ENCODE measurements at regions not wholly inside any gene's neighbourhood (a gene's known extent, or its start where the extent isn't known, plus 50 kb on each side); places are given as distances from the start of the nearest gene placed in this dataset.
A peak's percentile ranks its signal among the peaks of the same experiment; 100 is the strongest.

DNA sequence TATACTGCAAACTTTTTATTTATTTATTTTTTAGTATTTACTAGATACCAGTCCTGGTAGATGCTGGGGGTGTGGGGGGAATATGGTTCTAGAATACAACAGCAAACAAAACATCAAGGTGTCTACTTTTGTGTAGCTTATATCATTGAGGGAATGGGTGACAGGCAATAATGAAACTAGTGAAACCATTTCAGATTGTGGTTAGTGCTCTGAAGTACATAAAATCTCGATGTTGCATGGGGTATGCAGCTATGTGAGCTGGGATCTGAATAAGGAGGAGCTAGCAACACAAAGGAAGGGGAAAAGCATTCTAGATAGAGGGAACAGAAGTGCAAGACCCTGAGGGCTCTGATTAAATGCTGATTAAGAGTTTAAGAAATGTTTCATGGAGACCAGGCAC, 103.5 kb downstream of the WT1 start:
- Histone ChIP-seq H3K36me3 (ENCODE audit: control insufficient read depth in 2 of 2, insufficient read depth in 2 of 2, low read length in 2 of 2) (no peaks in the 10 kb centered on the region), H3K4me1 (ENCODE audit: control insufficient read depth, insufficient read depth, low read length) (peaks cover 7% of the 10 kb centered on the region), H3K4me3 (ENCODE audit: low read length in 2 of 2) (no peak overlapping the region), H3K27me3 (ENCODE audit: control insufficient read depth in 1 of 2, insufficient read depth in 2 of 2, low read length in 2 of 2) (peaks cover 0 to 2% of the 10 kb centered on the region in 2 donors), H3K9me3 (ENCODE audit: control insufficient read depth in 2 of 2, low read length in 2 of 2) (no peaks in the 10 kb centered on the region), H3K9ac (ENCODE audit: low read length in 2 of 2) (no peak overlapping the region), H3K27ac (ENCODE audit: low read length) (no peak overlapping the region)

DNA sequence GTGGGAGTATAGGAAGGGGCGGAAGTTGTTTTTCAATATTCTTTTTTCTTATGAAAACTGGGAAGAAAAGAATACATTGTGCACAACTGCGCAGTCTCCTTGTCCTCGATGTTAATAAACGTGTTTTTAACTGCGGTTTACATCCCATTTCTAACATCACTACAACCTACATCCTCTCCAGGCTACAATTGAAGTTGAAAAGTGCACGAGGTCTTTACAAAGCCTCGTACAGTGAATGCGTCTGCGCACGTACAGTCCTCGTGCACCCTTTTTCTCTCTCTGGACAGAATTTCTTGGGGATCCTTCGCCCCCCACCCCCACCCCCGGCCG, 102.4 kb downstream of the WT1 start:
- Histone ChIP-seq H3K9ac (ENCODE audit: low read length in 2 of 2) (no peak overlapping the region), H3K36me3 (ENCODE audit: control insufficient read depth in 2 of 2, insufficient read depth in 2 of 2, low read length in 2 of 2) (no peaks in the 10 kb centered on the region), H3K27me3 (ENCODE audit: control insufficient read depth in 1 of 2, insufficient read depth in 2 of 2, low read length in 2 of 2) (peaks cover 0 to 2% of the 10 kb centered on the region in 2 donors), H3K4me3 (ENCODE audit: low read length in 2 of 2) (peak overlapping the region; percentile 52 to 72), H3K4me1 (ENCODE audit: control insufficient read depth, insufficient read depth, low read length) (peaks cover 7% of the 10 kb centered on the region), H3K9me3 (ENCODE audit: control insufficient read depth in 2 of 2, low read length in 2 of 2) (no peaks in the 10 kb centered on the region), H3K27ac (ENCODE audit: low read length) (no peak overlapping the region)

DNA sequence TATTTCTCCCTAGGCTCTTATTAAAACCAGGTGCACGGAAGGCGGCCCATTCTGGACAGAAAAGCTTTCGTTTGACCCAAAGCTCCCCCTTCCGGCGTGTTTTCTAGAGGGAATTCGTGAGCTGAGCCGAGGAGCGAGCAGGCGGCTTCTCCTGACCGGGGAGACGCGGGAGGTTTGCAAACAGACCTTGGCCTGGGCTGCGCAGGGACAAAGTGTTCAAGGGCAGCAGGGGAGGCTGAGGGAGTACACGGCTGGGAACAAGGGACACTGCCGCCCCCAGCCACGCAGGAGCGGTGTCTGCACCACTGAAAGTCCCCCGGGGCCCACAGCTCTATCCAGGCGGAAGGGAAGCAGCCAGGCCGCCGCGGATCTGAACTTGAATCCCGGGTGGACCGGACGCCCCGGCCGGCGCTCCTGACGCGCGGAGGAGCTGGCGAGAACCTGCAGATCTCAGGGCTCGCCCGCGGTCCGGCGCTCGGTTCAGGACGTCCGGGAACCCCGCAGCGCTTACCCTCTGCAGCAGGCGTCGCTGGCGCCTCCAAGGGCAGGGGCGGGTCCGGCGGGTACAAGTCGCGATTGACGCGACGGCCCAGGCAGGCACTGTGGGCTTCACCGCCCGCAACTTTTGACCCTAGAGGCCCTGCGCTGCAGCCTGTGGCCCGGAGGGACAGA, 101.9 kb downstream of the WT1 start:
- Histone ChIP-seq H3K27me3 (ENCODE audit: control insufficient read depth in 1 of 2, insufficient read depth in 2 of 2, low read length in 2 of 2) (peaks cover 0 to 2% of the 10 kb centered on the region in 2 donors), H3K4me3 (ENCODE audit: low read length in 2 of 2) (peak overlapping the region; percentile 52 to 72), H3K36me3 (ENCODE audit: control insufficient read depth in 2 of 2, insufficient read depth in 2 of 2, low read length in 2 of 2) (no peaks in the 10 kb centered on the region), H3K27ac (ENCODE audit: low read length) (no peak overlapping the region), H3K4me1 (ENCODE audit: control insufficient read depth, insufficient read depth, low read length) (peaks cover 7% of the 10 kb centered on the region), H3K9ac (ENCODE audit: low read length in 2 of 2) (peak overlapping the region in 1 of 2 donors; percentile 21), H3K9me3 (ENCODE audit: control insufficient read depth in 2 of 2, low read length in 2 of 2) (no peaks in the 10 kb centered on the region)

DNA sequence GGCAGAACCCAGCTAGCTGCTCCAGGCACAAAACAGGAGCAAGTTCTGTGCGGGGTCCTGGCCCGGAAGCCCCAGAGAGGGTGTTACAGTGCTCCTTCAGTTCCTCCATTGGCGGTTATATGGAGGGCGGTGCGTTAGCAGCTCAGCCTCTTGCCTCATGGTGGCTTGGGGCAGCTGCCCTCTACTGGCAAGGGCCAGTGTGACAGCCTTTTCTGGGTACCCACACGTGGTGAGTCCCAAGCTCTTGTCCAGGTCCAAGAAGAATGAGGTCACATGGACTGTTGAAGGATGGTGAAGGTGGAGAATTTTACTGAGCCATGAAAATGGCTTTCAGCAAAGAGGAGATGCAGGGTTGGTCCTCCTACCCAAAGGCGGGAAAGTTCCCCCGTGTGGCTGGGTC, 100.5 kb downstream of the WT1 start:
- H3K9ac ChIP-seq (ENCODE audit: low read length in 2 of 2) = no peak overlapping the region
- no peak overlapping the region for H3K27ac ChIP-seq (ENCODE audit: low read length)
- H3K36me3 ChIP-seq (ENCODE audit: control insufficient read depth in 2 of 2, insufficient read depth in 2 of 2, low read length in 2 of 2) = no peaks in the 10 kb centered on the region
- H3K27me3 ChIP-seq (ENCODE audit: control insufficient read depth in 1 of 2, insufficient read depth in 2 of 2, low read length in 2 of 2) = peaks cover 0 to 2% of the 10 kb centered on the region in 2 donors
- no peaks in the 10 kb centered on the region for H3K9me3 ChIP-seq (ENCODE audit: control insufficient read depth in 2 of 2, low read length in 2 of 2)
- no peak overlapping the region for H3K4me3 ChIP-seq (ENCODE audit: low read length in 2 of 2)
- peaks cover 7% of the 10 kb centered on the region for H3K4me1 ChIP-seq (ENCODE audit: control insufficient read depth, insufficient read depth, low read length)

Measured in stomach smooth muscle (tissue), 2 donors.